K562 (cell line): ENCODE measurements at regions not wholly inside any gene's neighbourhood (a gene's known extent, or its start where the extent isn't known, plus 50 kb on each side); places are given as distances from the start of the nearest gene placed in this dataset.

Source experiments
- CHCHD3 ChIP-seq: fragments of 250-450 bp; sonication (Bioruptor Pico); IDR thresholded peaks from 2 replicates; pipeline ENCODE4 v2.1.2; 2022; ENCODE audit warnings: mild to moderate bottlenecking
- RAD21 ChIP-seq, 2 experiments: fragments of 250-450 bp in 1 of 2; fragments of 450-650 bp in 1 of 2; sonication (Bioruptor Pico) in 1 of 2; formaldehyde crosslinking in 1 of 2; IDR thresholded peaks in 1 of 2; conservative IDR thresholded peaks in 1 of 2; 2 replicates each; pipeline versions ENCODE4 v1.4.0 to v1.8.0; 2020 to 2022; ENCODE audit warnings: mild to moderate bottlenecking in 2 of 2, moderate library complexity in 1 of 2
- SP1 ChIP-seq: sonication (generic); formaldehyde crosslinking; IDR thresholded peaks from 2 replicates; pipeline ENCODE4 v1.8.1; 2022; ENCODE audit warnings: mild to moderate bottlenecking, missing genetic modification reagents
- TF ChIP-seq, protein P1 (sequence below): sonication (generic); formaldehyde crosslinking; IDR thresholded peaks from 2 replicates; pipeline ENCODE4 v1.8.1; 2022; ENCODE audit warnings: missing genetic modification reagents
- TF ChIP-seq, protein P2 (sequence below), 3 experiments: IDR thresholded peaks in 2 of 3; conservative IDR thresholded peaks in 1 of 3; 2 replicates each; pipeline ENCODE4 v1.5.1; 2011 to 2012; ENCODE audit warnings: low read length in 3 of 3, mild to moderate bottlenecking in 3 of 3, control low read depth in 2 of 3, improper control_type of control experiment in 1 of 3, inconsistent platforms in 1 of 3, low read depth in 1 of 3, mixed read lengths in 1 of 3, moderate library complexity in 1 of 3; ENCODE audit not compliant: insufficient read depth in 2 of 3
- TF ChIP-seq, protein P3 (sequence below): fragments of 250-450 bp; sonication (Bioruptor Pico); IDR thresholded peaks from 2 replicates; pipeline ENCODE4 v1.8.0; 2021; ENCODE audit warnings: borderline replicate concordance, mild to moderate bottlenecking, moderate library complexity; ENCODE audit not compliant: poor library complexity, severe bottlenecking

DNA sequence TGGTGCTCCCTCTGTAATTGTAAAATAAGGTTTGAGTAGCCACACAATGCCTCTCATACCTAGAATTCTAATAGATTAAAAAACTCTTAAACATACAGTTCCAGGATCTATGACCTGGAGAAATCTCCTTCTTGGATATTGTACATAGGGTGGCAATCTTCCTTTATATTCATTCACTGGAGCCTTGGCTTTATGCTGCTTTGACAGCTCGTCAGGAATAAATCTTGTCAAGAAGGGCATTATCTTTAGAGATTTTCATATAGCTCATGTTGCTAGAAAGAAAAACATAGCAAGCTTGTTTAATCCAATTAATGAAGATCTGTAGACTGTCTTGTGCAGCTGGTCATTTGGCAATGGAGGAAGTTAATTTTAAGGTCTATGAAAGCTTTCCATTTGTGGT is 131.1 kb downstream of the PYDC2 start:
- TF ChIP-seq RAD21 (CRISPR knock-in tag; conservative IDR thresholded peaks at IDR 0.05 in 1 of 2, IDR thresholded peaks at IDR 0.05 in 1 of 2) (no peak), SP1 (CRISPR knock-in tag) (no peak), CHCHD3 (no peak)
- TF ChIP-seq, protein P1, sequence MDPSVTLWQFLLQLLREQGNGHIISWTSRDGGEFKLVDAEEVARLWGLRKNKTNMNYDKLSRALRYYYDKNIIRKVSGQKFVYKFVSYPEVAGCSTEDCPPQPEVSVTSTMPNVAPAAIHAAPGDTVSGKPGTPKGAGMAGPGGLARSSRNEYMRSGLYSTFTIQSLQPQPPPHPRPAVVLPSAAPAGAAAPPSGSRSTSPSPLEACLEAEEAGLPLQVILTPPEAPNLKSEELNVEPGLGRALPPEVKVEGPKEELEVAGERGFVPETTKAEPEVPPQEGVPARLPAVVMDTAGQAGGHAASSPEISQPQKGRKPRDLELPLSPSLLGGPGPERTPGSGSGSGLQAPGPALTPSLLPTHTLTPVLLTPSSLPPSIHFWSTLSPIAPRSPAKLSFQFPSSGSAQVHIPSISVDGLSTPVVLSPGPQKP, result no peak
- TF ChIP-seq, protein P2, sequence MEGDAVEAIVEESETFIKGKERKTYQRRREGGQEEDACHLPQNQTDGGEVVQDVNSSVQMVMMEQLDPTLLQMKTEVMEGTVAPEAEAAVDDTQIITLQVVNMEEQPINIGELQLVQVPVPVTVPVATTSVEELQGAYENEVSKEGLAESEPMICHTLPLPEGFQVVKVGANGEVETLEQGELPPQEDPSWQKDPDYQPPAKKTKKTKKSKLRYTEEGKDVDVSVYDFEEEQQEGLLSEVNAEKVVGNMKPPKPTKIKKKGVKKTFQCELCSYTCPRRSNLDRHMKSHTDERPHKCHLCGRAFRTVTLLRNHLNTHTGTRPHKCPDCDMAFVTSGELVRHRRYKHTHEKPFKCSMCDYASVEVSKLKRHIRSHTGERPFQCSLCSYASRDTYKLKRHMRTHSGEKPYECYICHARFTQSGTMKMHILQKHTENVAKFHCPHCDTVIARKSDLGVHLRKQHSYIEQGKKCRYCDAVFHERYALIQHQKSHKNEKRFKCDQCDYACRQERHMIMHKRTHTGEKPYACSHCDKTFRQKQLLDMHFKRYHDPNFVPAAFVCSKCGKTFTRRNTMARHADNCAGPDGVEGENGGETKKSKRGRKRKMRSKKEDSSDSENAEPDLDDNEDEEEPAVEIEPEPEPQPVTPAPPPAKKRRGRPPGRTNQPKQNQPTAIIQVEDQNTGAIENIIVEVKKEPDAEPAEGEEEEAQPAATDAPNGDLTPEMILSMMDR (IDR thresholded peaks at IDR 0.05 in 2 of 3, conservative IDR thresholded peaks at IDR 0.05 in 1 of 3; ENCODE audit: insufficient read depth in 2 of 3, low read depth in 1 of 3, low read length in 3 of 3), result no peak
- TF ChIP-seq, protein P3, sequence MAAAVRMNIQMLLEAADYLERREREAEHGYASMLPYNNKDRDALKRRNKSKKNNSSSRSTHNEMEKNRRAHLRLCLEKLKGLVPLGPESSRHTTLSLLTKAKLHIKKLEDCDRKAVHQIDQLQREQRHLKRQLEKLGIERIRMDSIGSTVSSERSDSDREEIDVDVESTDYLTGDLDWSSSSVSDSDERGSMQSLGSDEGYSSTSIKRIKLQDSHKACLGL (CRISPR knock-in tag), result no peak
